Non-pigmented ciliary epithelial cell (primary cell): ENCODE measurements at regions not wholly inside any gene's neighbourhood (a gene's known extent, or its start where the extent isn't known, plus 50 kb on each side); places are given as distances from the start of the nearest gene placed in this dataset.
"Not testable (repeated sequence)": the region's sequence is repeated elsewhere in the genome, so short reads cannot be mapped to it uniquely, and the experiment has no call there.

Source experiments
- DNase-seq: peaks from one replicate; pipeline ENCODE4 v3.0.0-alpha.2; 2010; ENCODE audit warnings: low read depth

DNA sequence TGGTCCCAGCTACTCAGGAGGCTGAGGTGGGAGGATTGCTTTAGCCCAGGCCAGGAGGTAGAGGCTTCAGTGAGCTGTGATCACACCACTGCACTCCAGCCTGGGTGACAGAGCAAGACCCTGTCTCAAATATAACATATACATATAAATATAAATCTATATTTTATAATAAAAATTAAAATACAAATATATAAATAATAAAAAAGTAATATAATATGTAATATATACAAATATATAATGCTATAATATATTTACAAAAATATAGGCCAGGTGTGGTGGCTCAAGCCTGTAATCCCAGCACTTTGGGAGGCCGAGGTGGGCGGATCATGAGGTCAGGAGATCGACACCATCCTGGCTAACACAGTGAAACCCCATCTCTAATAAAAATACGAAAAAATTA, 131.4 kb downstream of the MFAP3L start:
- not testable (repeated sequence) for DNase-seq

DNA sequence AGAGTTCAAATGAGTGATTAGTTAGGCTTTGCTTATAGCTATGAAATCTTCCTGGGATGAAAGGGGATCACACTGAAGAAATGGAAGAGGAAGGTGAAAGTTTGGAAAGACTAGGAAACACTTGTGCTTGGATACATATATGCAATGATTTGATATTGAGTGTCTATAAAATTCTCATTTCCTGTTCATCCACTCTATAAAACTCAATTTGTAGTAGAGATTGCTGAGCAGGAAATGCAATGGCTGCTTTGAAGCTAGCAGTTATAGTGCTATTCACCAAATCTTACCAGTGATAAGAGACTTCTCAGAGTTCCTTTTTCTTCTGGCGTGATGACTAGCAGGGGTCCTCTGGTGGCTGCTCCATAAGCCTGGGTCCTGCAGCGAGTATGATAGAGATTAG, 128.1 kb upstream of the HPF1 start:
- DNase-seq, result no peak

DNA sequence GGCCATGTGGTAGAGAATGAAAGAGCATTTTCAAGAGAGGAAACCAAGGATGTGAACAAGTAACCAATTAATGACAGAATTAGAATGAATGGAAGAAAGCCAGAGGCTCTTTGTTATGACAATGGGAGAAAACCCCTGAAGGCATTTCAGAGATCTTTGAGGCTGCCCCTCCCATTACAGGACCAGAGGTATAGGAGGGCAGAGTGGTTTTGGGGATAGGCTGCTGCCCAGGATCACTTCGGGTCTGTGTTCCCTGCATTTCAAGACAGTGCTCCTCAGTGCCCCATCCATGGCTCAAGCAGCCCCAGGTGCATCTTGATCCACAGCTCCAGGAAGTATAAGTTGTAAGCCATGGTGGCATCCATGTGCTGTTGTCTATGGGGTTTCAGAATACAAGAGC, 124.0 kb upstream of the HPF1 start:
- DNase-seq, result no peak

DNA sequence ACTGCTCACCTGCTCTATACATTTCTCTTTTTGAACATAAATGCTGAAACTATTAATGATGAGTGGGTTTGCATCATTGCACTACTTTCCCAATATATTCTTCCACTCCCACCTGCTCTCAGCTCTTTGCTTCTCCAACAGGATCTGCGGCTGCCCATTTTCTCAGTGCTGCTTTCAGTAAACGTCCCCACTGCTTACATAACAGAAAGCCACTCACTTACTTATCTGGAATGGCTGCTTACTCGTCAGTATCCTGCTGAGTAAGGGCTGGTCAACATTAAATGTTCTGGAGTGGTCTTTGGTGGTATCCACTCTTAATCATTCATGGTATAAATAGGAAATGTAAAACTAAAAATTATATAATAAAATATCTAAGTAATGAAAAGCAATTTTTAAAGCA, 112.8 kb upstream of the HPF1 start:
- no peak for DNase-seq

DNA sequence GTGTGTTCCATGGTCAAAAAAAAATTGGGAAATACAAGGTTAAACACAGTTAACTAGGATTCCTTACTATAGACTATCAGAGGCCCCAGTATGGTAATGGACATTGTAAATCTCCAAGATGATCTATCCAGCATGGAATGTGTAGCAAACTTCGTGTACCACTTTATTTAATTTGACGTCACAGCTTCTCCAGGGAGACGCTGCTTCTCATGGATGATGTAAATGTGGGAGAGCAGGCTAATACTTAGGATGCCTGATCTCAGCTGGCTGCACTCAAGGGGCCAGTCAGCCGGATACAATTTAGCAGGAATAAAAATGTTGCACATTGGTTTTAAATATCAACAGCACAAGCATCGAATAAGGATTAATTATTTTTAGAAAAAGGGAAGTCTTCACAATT, 111.7 kb upstream of the HPF1 start:
- no peak for DNase-seq

DNA sequence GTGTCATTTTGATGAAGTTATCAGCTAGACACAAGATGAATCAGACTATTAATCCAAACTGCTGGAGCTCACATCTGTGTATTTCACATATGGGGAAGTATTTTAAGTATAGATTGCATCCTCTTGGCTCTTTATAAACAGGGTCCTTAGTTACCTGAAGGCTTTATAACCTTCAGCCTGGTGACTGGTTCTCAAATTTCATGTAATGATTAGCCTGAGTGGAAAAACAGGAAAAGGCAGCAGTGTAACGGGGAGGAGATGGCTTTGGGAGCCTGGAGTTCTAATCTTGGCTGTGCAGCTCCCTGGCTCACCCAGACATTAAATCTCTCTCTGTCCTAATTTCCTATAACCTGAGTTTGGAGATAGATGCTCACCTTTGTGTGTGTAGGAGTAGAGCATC, 103.8 kb upstream of the HPF1 start:
- DNase-seq, result no peak

DNA sequence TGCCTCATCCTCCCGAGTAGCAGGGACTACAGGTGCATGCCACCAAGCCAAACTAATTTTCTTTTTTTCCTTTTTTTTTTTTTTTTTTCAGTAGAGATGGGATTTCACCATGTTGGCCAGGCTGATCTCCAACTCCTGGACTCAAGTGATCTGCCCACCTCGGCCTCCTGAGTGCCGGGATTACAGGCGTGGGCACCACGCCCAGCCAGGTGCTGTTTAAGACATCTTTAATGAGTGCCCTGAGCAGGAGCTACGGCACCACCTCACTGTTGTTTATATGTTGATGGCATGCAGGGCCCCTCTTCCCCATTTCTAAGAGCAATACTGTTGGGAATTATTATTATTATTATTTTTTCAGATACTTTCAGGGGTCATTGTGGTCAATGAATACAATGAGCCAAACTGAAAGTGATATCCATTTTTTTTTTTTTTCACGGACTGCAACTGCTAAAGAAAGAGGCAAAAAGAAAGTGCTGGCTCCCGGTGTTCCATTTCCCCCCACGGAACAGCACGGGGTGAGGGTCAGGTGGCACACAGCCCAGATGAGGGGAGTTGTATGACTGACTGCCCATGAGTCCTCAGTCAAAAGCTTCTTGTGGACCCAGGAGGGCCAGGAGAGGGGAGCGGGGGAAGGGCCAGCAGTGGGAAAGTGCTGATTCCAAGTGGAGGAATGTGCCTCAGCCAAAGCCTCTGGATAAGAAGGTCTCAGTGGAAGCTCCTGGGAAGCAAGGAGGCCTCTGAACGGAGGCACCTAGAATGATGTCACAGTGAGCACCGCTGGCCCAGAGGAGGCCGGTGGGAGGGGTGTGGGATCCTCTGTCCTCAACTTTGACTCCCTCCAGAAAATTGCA, 101.8 kb upstream of the HPF1 start:
- no peak for DNase-seq

DNA sequence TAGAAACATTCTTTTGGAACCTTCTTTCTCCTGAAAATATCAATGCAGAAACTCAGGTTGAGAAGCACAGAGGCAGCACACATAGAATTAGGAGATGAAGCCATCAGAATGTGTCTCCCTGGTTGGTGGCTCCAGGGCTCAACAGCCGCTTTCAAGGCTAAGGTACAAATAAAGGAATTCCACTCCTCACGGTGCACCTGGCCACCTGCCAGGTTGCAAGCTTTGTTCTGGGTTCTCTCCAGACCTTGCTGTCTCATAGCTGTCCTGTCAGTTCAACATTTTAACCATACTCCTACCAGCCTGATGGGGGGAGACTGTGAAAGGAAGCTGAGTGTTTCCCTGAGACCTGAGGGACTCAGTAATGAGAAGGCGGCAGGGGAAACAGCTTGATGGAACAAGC, 96.3 kb upstream of the HPF1 start:
- DNase-seq, result no peak

DNA sequence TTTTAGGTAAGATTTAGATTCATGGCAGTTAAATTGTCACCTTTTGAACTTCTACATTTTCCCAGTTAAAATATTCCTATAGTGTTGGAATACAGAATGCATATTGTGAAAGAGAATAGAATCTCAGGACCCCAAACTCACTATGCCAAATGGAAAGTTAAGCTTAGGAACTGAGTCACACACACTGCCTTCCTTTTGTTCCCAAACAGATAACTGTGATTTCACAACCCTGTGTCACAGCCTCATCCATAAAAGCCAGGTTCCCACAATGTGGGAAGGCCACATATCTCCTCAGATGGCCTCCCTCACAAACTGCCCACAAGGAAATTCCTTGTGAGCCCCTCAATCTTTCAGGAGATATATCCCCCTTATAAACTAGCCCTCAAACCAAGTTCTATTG, 94.7 kb upstream of the HPF1 start:
- DNase-seq, result no peak

DNA sequence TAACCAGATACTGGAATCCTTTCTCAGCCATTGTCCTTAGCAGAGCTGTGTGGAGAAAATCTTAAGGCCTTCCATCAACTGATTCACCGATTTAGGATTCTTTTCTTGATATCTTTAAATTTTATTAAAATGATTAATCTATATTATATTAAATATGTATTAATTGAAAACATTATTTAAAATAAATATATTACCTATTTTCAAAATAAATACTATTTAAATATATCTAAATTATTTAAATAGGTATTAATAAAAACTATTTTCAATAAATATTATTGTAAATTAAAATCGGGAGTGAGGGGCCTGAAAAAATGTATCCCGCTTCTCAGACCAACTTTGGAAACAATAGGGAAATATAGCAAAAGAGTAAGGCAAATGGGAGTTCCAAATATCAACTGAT, 94.0 kb upstream of the HPF1 start:
- DNase-seq, result no peak

DNA sequence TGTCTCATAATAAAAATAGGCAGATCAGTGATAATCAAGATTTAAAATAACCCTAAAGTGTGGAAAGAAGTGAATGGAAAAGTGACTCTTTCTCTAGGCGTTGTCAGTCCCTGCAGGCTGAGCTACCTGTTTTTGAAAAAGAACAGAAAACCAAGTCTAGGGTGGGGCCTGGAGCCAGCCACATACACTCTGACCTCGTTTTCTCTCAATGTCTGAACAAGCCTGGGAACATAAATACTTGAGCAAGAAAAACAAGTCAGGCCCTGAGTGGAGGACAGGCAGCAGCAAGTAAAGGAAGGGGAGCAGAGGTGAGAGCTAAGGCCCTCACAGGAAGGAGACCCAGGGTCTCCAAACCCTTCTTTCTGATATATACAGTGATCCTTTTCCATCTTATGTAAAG, 91.7 kb upstream of the HPF1 start:
- no peak for DNase-seq

DNA sequence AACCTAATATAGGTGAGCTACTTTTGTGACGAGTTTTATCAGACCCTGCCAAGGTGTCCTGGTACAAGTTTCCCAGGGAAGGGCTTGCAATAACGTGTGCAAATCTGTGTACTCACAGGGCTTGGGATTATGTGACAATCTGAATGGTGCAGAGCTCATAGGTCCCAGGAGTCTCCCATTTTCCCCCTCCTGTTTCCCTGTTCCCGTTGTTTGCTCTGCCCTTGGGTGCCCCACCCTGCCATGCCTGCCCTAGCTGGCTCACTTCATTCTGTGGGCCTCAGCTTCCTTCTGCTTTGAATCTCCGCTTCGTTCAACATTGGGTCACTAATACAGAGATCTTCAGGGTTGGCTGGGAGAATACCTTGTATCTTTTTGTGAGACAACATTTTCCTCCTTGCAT, 90.3 kb upstream of the HPF1 start:
- no peak for DNase-seq

DNA sequence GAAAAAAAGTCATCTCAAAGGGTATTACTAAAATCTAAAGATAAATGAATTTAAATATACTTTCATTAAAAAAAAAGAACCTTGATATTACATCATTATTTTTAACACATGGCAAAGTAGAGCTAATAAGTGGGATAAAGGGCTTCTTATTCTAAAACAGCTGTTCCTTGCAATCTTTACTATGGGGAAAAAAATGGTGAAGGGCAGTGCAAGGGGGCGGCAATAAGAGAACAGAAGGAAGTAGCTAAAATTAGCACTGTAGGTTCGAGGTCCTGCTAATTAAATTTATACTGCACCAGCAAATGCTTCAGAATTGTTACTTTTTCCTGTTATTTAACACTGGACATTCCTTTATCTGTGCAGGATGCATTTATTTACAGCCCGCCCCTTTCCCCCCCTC, 89.4 kb upstream of the HPF1 start:
- no peak for DNase-seq

DNA sequence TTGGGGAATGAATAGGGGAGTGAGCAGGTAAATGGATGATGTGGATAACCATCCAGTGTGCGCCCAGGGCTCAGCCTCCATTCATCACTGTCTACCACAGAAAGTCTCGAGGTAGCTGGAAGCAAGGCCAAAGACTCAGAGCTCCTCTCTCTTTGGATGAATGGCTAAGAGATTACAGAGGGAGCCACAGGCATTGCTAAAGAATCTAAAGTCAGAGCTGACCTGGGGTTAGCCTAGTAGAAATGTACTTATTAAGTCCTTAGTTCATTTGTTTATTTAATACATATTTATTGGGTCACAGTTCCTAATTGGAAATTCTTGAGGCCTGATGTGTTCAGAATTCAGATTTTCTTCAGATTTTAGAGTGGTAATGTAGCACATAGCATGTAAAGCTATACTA, 88.7 kb upstream of the HPF1 start:
- DNase-seq, result no peak

DNA sequence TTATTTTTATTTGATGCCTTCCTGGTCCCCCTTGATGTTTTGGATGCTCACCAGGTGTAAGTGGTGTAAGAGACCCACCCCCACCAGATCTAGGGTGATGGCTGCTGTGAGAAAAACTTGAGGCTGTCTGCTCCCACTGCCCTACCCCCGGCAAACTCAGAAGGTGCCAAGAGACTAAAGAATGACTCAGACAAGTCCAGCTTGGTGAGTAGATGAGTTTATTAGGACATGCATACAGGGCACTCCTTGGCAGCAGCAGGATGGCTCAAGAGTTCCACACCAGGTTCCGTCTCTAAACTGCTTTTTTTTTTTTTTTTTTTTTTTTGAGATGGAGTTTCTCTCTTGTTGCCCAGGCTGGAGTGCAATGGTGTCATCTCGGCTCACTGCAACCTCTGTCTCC, 84.0 kb upstream of the HPF1 start:
- DNase-seq, result no peak

DNA sequence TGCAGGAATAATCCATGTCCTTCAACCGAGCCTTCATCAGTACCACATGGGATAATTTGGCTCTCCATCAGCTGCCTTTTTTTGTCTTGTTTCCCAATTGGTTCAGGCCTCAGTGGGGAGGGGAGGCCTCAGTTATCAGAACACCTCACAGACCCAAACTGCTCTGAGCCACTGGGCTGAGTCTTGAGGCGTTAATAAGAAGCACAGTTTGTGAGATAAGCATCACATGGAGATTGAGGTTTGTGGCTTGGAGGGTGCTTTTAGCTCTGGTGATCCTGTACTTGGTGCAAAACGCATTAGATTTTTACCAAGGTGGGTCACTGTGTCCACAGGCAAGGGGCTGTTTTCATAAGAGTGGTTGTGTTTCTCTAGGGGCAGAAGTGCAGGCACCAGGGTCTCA, 82.8 kb upstream of the HPF1 start:
- no peak for DNase-seq

DNA sequence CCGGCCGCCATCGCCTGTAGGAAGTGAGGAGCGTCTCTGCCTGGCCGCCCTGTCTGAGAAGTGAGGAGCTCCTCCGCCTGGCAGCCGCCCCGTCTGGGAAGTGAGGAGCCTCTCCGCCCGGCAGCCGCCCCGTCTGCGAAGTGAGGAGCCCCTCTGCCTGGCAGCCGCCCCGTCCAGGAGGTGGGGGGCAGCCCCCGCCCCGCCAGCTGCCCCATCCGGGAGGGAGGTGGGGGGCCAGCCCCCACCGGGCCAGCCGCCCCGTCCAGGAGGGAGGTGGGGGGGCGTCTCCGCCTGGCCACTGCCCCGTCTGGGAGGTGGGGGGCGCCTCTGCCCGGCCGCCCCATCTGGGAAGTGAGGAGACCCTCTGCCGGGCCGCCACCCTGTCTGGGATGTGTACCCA, 70.6 kb upstream of the HPF1 start:
- not testable (repeated sequence) for DNase-seq

DNA sequence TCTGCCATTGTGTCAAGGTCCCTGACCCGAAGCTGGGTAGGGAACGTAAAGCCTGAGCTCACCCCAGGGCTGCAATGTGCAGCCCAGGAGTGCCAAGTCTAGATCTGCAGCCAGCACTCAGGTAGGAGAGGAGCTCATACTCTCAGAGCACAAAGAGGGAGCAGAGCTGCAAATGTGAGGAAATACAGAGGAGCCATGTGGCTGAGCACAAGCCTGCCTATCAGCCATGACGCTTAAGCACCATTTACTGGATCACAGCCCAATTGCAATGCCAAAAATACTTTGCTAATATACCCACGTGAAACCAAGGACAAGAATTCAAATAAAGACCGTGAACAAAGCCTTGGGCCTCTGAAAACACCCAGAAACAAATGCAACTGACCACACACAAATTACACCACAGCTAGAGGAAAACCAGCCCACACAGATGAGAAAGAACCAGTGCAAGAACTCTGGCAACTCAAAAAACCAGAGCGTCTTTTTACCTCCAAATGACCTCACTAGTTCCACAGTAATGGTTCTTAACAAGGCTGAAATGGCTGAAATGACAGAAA, 69.0 kb upstream of the HPF1 start:
- DNase-seq, result no peak

DNA sequence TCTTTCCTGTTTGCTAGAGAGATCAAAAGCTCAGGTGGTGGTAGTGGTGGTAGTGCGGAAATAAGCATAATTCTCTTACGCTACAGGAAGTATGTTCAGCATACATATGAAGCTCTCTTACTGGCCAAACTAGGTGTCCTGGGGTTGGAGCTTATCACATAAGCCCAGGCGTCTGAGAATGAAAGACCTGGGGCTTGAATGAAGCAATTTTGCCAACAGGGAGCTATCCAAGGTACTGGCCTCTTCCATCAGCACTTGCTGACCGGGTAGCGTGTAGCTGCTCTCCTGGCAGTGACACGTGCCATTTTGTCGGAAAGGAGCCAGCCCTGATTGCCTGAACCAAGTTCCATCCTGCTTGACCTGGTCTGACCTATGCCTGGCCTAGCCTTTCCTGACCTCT, 65.9 kb upstream of the HPF1 start:
- peak; percentile 26 for DNase-seq

DNA sequence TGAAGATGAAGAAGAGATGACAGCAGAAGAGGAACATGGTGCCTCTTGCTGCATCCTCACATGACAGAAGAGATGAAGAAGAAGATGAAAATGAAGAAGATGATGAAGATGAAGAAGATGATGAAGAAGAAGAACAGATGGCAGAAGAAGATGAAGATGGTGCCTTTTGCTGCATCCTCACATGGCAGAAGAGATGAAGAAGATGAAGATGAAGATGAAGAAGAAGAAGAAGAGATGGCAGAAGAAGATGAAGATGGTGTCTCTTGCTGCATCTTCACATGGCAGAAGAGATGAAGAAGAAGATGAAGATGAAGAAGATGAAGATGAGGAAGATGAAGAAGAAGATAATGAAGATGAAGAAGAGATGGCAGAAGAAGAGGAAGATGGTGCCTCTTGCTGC, 63.7 kb upstream of the HPF1 start:
- DNase-seq, result no peak

DNA sequence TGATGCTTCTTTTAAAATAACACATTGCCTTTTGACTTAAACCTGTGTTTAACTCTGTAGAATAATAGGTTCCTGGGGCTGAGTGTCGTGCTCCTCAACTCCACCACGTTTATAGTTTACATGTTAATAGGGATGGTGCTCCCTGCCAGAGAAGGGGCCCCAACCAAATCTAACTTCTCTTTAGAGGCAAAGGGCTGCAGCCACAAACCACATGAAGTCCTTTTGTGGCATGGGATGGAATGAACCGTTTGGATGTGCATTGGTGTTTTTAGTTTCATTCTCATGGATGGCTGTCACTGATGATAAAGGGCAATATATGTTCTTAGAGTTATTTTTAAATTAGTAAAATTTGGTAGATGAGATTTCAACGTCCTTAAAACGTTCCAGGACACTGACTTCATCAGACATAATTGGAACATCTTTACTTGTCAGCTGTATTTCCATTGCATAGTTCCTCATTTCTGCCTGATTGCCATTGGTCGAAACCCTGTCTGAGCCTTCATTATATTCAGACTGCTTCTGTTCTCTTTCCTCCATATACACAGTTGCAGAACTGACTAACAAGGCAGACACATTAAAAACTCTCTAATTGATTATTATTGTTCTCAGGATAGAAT, 60.4 kb upstream of the HPF1 start:
- DNase-seq, result no peak

DNA sequence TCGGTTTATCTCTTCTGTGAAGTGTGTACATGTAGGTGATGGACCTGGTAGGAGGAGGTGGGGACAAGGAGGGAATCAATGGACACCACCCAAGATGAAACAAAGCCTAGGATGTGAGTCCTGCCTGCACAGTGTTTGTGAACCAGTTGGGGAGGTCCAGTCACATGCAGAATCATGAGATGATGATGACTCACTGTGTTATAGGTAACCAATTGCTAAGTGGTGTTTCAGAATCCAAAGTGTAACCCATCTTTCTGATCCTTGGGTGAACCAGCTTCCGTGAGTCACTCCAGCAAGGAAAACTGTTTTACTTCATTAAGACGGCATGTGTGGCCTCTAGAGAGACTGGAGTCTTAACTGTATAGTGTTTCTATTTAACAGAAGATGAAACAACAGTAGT, 57.9 kb upstream of the HPF1 start:
- no peak for DNase-seq

DNA sequence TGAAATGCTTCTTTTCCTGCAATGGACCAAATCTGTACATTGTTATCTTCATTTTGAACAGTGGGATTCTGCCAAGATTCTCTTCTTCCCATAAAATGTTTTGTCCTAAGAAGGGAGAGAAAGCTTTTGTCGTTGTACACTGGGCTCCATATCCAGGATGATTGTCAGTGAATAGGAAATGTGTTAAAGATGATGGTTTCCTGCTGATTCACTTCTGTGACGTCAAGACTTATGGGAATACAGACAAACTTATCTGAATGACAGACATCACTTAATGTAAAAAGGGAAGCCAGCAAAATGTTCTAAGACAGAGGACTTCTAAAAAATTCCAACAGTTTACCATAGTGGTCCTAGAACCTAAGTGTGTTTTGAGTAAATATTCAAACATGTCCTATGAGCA, 53.7 kb upstream of the HPF1 start:
- no peak for DNase-seq
